Tibial nerve (tissue), 4 donors: ENCODE measurements at regions not wholly inside any gene's neighbourhood (a gene's known extent, or its start where the extent isn't known, plus 50 kb on each side); places are given as distances from the start of the nearest gene placed in this dataset.

Experiments used
- DNase-seq, 2 donors: peaks; one replicate each; pipeline ENCODE4 v3.0.0-alpha.2; 2019; ENCODE audit warnings: low spot score in 2 of 2
- H3K27ac ChIP-seq, 4 donors: fragments of 200-600 bp; sonication (generic) in 3 of 4; one replicate each; pipeline ENCODE4 v1.5.1; 2017 to 2019; ENCODE audit warnings: mild to moderate bottlenecking in 1 of 4
- H3K27me3 ChIP-seq, 2 donors: fragments of 200-600 bp; sonication (generic) in 1 of 2; one replicate each; pipeline versions ENCODE4 v1.5.1 to v1.6.0; 2017 to 2019
- H3K36me3 ChIP-seq, 3 donors: fragments of 200-600 bp; sonication (generic); one replicate each; pipeline ENCODE4 v1.5.1; 2018 to 2019
- H3K4me1 ChIP-seq, 4 donors: fragments of 200-600 bp; sonication (generic) in 3 of 4; one replicate each; pipeline ENCODE4 v1.5.1; 2017 to 2019
- H3K4me3 ChIP-seq, 4 donors: fragments of 200-600 bp; sonication (generic) in 3 of 4; one replicate each; pipeline ENCODE4 v1.5.1; 2017 to 2019; ENCODE audit warnings: mild to moderate bottlenecking in 1 of 4, moderate library complexity in 1 of 4
- H3K9me3 ChIP-seq, 4 donors: fragments of 200-600 bp; sonication (generic) in 3 of 4; one replicate each; pipeline ENCODE4 v1.5.1; 2017 to 2019
- CTCF ChIP-seq, 5 experiments: fragments of 200-600 bp in 3 of 5; fragments of 450-650 bp in 2 of 5; sonication (generic) in 3 of 5; IDR thresholded peaks; one replicate each; pipeline ENCODE4 v1.5.1; 2016 to 2019; ENCODE audit warnings: antibody characterized with exemption in 5 of 5, mild to moderate bottlenecking in 3 of 5, moderate library complexity in 2 of 5
- EP300 ChIP-seq, 2 donors: sonication (generic); formaldehyde crosslinking; IDR thresholded peaks; one replicate each; pipeline ENCODE4 v1.6.1; 2017; ENCODE audit warnings: antibody characterized with exemption in 2 of 2, mild to moderate bottlenecking in 1 of 2
- POLR2A ChIP-seq, 2 donors: fragments of 450-650 bp; IDR thresholded peaks; one replicate each; pipeline ENCODE4 v1.6.1; 2017; ENCODE audit warnings: antibody characterized with exemption in 2 of 2, mild to moderate bottlenecking in 2 of 2, moderate library complexity in 2 of 2
- WGBS, 2 donors: methylation state at CpG; one replicate each; pipeline ENCODE4 v1.1.5; 2018; 5-methylcytosine and 5-hydroxymethylcytosine counted together

GRCh38 chr18:30652387-30652786 lies 390.2 kb downstream of the DSC3 start:
- no peaks in the 10 kb centered on the region for H3K9me3 ChIP-seq
- no peak overlapping the region for H3K4me3 ChIP-seq
- H3K4me1 ChIP-seq, result no peaks in the 10 kb centered on the region
- DNase-seq, result no peak
- no peaks in the 10 kb centered on the region for H3K36me3 ChIP-seq
- TF ChIP-seq EP300 (IDR thresholded peaks at IDR 0.05) (no peak), CTCF (IDR thresholded peaks at IDR 0.05) (no peak), POLR2A (IDR thresholded peaks at IDR 0.05) (no peak)
- H3K27me3 ChIP-seq, result no peaks in the 10 kb centered on the region
- WGBS, 2 donors, result 43 to 47% methylated on average over 2 of the region's 2 CpGs
- no peak overlapping the region for H3K27ac ChIP-seq

- DNase-seq, result no peak
- H3K9me3 ChIP-seq, result no peaks in the 10 kb centered on the region
- no peaks in the 10 kb centered on the region for H3K27me3 ChIP-seq
- TF ChIP-seq CTCF (IDR thresholded peaks at IDR 0.05), result no peak
- no peak for TF ChIP-seq POLR2A (IDR thresholded peaks at IDR 0.05)
- TF ChIP-seq EP300 (IDR thresholded peaks at IDR 0.05), result no peak
- no peaks in the 10 kb centered on the region for H3K36me3 ChIP-seq
- H3K4me3 ChIP-seq, result no peak overlapping the region
- H3K27ac ChIP-seq, result no peak overlapping the region
- no peaks in the 10 kb centered on the region for H3K4me1 ChIP-seq
Measured at GRCh38 chr18:30650499-30650898, 392.0 kb downstream of the DSC3 start.

GRCh38 chr18:30644158-30644557 lies 398.4 kb downstream of the DSC3 start:
- Histone ChIP-seq H3K27ac (no peak overlapping the region), H3K9me3 (no peaks in the 10 kb centered on the region), H3K36me3 (no peaks in the 10 kb centered on the region), H3K27me3 (no peaks in the 10 kb centered on the region), H3K4me3 (no peak overlapping the region), H3K4me1 (no peaks in the 10 kb centered on the region)
- DNase-seq, result no peak
- TF ChIP-seq POLR2A (IDR thresholded peaks at IDR 0.05) (no peak), CTCF (IDR thresholded peaks at IDR 0.05) (no peak), EP300 (IDR thresholded peaks at IDR 0.05) (no peak)

GRCh38 chr18:30639361-30639760 lies 403.2 kb downstream of the DSC3 start:
- Histone ChIP-seq H3K4me1 (no peaks in the 10 kb centered on the region), H3K27ac (no peak overlapping the region), H3K9me3 (no peaks in the 10 kb centered on the region), H3K36me3 (no peaks in the 10 kb centered on the region), H3K27me3 (no peaks in the 10 kb centered on the region), H3K4me3 (no peak overlapping the region)
- TF ChIP-seq POLR2A (IDR thresholded peaks at IDR 0.05) (no peak), CTCF (IDR thresholded peaks at IDR 0.05) (no peak)
- DNase-seq, result no peak
- WGBS, 2 donors, result 57 to 66% methylated on average over 4 of the region's 4 CpGs

GRCh38 chr18:30634249-30634648 lies 408.3 kb downstream of the DSC3 start:
- no peak for DNase-seq
- no peak overlapping the region for H3K4me3 ChIP-seq
- no peaks in the 10 kb centered on the region for H3K4me1 ChIP-seq
- peaks cover 0 to 8% (median 0%) of the 10 kb centered on the region in 4 donors for H3K9me3 ChIP-seq
- H3K27ac ChIP-seq, result no peak overlapping the region
- no peaks in the 10 kb centered on the region for H3K27me3 ChIP-seq
- TF ChIP-seq POLR2A (IDR thresholded peaks at IDR 0.05) (no peak), CTCF (IDR thresholded peaks at IDR 0.05) (no peak), EP300 (IDR thresholded peaks at IDR 0.05) (no peak)
- no peaks in the 10 kb centered on the region for H3K36me3 ChIP-seq
